Inflammatory macrophage treated with lipopolysaccharide for 4 hours (primary cell): ENCODE measurements at regions not wholly inside any gene's neighbourhood (a gene's known extent, or its start where the extent isn't known, plus 50 kb on each side); places are given as distances from the start of the nearest gene placed in this dataset.

Experiments
- DNase-seq: peaks from one replicate; pipeline ENCODE4 v3.0.0-alpha.2; 2020

DNA sequence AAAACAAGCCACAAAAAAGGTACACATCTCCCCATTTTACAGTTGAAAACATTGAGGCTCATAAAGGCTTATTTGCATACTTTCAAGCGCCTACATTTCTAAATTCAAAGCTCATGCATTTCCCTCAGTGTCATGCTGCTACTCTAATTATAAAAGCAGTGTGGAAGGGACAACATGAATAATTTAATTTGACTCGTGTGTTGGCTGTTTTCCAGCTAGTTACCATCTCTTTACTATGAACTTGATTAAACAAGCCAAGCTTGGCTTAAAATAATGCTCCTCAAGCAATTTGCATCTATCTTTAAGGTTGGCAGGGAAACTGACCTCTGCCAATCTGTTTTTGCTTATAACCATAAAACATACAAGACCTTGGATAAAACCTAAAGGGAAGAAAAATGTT, 252.5 kb upstream of the NEIL3 start:
- no peak for DNase-seq

DNA sequence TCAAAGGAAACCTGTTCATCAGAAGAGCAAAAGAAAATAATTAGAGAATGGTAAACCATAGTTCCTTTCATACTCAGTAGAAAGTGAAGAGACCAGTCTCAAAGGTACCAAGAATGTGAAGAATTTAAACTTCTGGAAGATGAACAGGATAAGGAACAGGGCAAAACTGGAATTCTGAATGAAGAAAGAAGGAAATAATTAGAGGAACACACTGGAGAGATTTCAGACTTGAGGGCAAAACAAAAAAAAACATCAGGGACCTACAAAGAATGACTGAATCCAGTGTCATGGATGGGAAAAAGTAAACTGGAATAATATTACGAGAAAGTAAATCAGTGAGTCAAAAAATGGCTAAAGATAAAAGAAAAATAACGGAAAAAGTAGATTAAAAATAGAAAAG, 245.6 kb upstream of the NEIL3 start:
- DNase-seq, result no peak

DNA sequence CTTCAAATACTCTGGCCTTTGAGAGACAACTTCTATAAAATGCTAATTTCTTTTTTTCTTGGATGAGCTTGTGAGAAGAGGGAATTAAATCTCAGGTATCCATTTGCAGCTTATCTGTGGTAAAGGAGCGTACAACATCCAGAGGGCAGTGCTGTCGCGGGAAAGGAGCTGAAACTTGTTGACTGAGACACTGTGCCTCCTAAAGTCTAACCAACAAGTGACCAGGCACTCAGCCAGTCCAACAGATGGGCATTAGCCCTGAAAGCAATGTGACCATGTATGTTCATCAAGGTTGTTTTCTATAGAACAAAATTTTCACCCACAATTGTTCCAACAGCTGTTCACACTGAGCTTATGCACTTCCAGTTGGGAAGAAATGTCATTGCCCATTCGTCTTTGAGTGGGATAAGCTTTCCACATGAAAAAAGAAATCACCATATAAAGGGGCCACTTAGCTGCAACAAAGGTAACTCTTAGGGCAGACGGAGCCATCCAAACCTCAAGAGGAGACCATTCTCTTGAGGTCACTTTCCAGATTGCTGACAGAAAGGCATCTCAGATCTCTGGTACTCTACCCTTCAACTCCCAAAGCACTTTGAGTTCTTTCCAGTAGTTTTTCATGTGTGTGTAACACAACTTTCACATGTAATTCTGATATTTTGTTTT, 244.8 kb upstream of the NEIL3 start:
- DNase-seq, result no peak

DNA sequence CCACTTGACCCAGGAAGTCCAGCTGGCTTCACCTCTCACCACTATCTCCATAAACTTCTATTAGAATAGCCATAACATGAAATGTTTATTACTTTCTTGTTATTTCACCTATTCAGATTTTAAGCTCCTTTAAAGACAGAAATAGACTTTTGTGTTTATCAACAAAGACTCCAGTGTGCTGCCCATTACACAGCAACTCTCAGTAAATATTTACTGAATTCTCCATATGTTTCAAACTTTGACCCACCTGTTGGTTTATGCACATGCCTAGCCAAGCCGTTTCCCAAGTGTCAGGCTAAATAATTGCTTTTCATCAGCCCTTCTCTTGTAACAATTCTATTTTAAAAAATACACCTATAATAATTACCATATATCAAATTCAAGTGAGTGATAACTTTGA, 242.9 kb upstream of the NEIL3 start:
- no peak for DNase-seq

DNA sequence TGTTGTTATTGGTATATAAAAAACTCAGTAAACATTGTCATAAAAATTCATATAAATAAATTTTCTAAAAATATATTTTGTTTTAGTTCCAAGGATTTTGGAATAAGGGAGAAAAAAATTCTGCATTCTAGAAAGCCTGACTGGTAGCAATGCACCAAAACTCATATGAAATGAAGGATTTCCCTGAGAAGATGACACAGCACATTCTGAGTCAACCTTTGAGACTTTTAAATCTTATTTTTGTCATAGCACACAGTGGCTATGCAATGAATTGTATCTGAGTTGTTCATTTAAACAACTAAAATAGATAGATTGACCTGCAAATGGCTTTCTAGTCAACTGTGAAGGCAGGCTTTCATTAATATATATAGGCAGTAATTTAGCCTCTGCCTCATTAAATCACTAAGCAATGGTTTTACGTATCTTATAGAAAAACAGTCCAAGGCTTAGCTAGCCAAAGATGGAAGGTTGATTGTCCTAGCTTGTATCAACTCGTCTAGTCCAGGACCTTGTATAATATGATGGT, 239.1 kb upstream of the NEIL3 start:
- no peak for DNase-seq

DNA sequence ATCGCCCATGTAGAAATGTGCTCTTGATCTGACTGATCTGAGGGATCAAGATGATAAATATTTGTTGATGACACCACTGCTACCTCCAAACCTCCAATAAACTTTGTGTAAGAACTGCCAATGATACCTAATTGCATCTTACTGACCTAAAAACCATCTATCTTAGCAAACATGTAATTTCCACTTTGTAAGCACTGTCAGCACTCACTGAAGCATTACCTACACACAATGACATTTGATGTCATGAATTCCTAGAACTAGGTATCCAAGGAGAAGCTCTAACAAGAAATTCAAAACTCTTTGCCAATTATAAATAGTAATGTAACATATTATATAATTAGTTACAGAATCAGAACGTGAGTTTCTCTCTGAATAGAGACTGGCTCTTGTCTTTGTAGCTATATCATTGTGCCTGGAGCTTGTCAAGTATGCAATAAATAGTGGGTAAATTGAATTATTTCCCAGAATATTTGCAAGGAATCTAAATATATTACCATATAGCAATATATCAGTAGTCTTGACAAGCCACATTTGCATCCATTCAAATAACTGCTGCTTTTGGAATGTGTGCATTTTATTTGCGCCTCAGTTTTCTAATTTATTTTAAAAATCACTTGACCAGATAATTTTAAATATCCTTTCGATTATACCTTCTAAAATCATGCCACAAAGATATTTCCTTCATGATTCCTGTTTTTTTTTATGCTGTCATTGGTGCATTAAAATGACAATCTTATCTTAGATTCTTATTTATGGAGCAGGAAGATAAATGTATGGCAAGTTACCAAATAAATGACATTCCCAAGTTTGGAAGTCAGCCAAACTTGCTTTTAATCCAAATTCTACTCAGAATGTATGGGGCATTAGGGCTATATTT, 232.3 kb upstream of the NEIL3 start:
- no peak for DNase-seq

DNA sequence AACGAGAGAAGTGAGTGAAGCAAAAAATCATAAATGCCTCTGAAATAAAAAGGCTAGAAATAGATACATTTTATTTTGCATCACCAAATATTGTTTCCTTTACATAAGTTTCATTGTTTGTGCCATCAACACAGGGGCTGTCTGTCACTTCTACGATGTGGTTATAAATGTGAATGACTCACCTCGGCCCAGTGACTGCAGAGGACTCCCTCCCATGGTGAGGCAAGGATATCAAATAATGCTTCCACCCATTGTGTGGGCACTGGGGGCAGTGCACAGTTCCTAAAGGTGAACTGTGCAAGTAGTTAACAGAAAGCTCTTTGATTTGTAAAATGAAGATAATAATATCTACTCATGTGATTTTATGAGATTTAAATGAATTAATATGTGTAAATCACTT, 230.3 kb upstream of the NEIL3 start:
- no peak for DNase-seq

DNA sequence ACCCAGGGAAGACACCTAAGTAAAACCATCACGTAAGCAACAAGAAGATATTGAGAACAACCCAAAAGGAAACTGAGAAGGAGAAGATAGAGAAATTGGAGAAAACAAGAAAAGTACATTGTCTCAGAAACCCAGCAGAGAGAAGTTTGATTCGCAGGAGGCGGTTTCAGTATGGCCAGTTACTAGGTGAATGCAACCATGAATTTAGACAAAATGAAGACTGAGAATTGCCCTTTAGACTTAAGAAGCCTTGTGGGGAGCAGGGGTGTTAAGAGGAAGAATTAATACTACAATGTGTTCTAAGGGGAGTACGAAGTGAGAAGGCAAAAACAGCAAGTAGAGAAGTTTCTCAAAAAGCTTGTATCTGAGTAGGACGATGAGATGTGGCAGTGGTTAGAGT, 229.3 kb upstream of the NEIL3 start:
- no peak for DNase-seq

DNA sequence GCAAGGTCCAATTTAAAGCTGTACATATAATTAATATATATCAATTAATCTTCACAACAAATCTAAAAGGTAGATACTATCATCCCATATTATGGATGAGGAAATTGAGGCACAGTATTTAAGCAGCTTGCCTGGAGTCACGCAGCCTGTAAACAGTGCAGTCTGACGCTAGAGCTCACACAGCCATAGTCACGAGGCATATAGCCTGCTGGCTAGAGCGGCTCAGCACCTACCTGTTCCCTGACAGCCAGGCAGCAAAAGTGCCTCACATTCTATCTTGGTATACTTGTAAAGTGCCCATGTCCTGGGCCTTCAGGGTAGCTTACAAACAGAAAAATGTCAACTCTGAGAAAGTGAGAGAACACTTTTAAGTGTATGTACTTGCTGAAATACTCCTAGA, 222.6 kb upstream of the NEIL3 start:
- DNase-seq, result no peak

DNA sequence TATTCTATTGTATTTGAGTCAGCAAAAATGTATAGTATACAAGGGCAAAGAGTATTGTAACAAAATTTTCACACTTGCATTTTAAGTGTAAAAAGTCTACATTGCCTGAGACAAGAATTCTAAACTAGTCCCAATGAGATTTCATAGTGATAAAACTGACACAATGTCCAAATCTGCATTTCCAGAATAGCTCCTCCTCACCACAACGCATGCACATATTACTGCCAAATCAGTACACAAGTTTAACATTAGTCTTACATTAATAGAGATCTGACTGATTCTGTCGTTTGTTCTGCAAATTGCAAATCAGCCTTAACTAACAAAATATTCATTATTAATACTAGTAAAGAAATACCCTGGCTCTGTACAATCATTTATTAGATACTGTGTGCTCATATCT, 222.2 kb upstream of the NEIL3 start:
- DNase-seq, result no peak

DNA sequence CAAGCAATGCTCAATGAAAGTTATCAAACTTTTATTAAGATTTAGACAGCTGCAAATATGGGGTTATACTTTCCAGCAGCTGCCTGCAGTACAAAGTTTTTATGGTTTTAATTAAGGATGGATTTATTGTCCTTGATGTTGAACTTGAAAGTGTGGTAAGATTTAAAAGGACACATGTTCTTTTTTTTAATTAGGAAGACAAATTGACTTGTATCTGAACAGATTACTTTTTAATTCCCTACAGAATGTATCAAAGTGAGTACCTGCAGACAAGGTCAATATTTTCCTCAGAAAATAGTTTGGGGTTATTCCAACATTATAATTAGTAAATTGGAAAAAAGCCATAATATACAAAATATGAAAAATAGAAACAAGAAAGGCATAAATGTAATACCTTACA, 218.2 kb upstream of the NEIL3 start:
- no peak for DNase-seq

DNA sequence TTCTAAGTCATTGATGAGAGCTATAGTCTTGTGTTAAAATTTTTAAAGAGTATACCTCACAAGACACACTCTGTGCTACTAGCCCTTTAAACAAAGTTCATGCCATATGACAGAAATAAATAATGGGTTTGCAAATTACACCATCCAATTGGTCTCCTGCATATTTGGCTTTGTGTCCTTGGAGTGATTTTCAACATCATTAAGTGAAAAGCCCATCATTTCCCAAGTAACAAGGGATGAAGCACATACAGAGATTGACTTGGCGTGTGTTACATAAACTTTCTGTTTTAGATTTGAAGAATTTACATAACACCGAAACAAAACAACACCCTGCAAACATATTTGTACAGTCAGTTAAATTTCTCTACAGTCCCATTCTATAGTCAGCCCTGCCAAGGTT, 216.9 kb upstream of the NEIL3 start:
- no peak for DNase-seq

DNA sequence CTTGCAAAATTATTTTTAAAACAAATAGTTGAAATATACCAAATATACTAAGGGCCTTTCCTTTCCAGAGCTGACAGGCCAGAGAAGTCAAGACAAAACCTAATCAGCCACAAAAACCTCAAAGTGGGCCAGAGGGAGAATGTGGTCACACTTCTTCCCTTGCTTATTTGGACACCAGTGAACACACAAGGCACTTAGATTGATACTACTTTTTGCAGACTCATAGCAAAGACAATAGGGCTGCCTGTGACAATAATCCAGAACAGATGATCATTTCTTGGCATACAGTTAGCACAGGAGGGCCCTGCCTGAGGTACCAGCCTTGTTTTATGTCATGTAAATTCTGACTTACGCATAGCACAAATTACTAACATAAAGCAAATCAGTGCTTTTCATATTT, 215.7 kb upstream of the NEIL3 start:
- DNase-seq, result no peak

DNA sequence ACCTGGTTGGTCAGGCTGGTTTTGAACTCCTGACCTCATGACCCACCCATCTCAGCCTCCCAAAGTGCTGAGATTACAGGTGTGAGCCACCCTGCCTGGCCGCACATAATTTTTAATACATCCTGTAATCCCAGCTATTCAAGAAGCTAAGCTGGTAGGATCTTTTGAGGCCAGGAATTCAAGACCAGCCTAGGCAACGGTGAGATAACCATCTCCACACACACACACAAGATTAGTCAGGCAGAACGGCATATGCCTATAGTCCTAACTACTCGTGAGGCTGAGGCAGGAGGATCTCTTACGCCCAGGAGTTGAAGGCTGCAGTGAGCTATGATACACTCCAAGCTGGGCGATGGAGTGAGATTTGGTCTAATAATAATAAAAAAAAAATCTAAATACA, 212.4 kb upstream of the NEIL3 start:
- no peak for DNase-seq

DNA sequence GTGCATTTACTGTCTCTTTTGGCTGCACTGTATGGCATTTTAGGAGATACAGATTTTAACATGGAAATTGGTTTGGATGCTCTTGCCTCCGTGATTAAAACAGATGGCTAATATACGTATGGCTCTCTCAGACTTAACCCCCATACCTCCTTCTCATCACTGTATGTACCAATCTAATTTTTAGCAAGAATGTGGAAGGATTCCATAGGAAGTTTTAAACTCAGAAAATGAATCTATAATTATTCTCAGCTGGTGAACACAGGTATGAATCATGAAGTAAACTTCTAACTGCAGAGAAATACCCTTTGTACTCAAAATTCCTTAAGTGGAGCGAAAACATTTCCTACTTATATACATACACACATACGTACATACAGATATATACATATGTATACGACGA, 210.5 kb upstream of the NEIL3 start:
- no peak for DNase-seq

DNA sequence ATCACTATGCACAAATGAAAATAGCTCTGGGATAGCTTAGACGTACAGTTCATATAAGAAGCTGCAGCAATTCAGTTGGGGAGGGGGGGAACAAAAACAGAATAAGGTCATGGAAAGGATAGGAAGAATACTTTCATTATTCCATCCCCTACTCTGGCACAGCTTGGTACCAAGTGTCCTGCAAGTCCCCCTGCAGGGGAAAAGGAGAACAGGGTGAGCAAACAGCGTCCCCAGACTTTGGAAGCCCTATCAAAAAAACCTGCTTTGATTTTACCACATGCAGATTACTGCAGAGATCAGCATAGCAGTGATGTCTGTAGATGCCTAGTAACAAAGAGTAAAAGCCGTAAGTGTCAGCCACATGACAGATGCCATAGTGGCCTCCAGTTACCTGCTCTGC, 209.4 kb upstream of the NEIL3 start:
- no peak for DNase-seq

DNA sequence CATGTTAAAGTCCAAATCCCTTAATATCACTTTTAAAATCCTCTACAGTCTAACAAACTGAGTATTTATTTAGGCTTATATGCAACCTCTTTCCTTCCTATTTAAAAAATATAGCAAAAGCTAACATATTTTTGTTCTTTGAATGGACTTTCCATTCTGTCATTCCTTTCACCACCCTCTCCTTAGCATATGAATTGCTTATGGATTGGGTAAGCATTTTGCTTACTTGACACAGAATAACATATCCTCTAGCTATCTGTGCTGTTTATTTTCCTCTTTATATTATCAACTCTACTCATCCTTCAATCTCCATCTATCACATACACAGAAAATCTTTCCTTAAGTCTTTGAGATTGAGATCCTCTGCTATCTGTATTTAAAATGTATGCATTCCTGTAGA, 206.1 kb upstream of the NEIL3 start:
- no peak for DNase-seq

DNA sequence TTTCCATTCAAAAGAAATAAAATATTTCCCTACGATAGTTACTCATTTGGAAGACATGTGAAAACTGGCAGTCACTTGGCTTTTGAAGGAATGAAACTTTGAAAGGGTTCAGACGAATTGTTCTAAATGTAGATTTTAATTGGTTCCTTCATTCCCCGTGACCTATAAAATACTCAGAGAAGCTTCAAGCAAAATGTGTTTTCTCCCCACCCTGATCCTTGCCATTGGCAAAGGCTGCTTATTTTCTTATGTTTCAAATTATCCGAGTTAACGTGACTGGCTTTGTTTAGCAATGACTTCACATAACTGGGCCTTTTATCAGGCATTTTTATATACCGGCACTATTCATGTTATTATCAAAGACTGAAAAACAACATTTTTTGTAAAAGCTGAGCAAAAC, 204.1 kb upstream of the NEIL3 start:
- no peak for DNase-seq

DNA sequence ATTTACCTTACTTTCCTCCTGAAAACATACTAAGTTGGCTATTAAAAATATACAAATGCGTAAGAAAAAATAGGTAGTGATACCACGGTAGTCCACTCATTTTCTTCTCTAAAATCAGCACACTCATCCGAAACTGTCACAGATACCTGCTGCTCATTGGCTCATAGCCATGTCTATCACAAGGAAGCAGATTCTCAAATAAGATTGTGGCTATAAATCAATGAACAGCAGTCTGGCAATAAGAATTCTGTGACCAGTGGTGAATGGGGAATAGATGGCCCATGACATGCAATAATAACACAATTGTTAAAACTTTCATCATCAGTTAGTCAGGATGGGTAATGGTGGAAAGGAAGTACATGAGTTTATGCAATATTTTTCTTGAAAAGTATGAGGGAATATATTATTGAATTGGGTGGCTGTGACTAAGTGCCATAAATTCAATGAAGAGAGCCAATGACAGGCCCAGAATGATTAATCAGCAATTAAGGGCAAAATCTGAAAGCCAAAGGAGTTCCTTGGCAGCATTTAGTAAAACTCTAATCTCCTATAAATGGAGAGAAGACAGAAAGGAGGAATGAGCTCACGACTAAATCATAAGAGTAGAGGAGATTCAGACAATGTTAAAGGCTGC, 202.3 kb upstream of the NEIL3 start:
- no peak for DNase-seq

DNA sequence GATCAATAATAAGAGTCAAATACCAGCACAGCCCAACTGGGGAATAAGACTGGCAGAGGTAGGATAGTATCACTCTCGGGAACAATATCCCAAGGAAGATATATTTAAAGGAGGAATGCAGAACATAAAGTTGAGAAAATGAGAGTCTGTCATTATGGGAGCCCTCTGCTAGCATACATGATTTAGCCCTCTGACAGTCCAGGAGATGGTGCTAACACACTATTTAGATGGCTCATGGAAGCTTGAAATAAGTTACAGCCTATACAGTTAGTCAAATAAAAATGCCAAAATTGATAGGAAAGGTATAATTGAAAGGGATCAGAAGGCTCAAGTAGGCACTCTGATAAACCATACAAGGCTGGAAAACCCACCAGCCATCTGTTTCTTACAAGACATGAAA, 201.0 kb upstream of the NEIL3 start:
- no peak for DNase-seq

DNA sequence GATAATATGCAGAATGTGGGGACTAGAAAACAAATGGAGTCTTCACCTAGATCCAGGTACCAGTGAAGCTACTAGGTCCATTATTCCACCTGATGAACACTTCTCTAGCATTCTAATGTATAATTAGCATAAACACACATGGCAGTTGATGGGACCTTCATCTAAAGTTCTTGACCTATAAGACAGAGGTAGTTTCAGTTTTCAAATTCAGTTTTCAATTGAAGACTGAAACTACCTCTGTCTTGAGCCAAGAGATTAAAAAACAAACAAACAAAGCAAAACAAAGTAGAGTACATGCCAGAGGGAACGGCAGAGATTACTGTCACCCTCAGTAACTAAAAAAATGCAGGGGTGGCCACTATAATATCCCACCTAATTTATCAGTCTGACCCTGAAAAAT, 199.9 kb upstream of the NEIL3 start:
- no peak for DNase-seq

DNA sequence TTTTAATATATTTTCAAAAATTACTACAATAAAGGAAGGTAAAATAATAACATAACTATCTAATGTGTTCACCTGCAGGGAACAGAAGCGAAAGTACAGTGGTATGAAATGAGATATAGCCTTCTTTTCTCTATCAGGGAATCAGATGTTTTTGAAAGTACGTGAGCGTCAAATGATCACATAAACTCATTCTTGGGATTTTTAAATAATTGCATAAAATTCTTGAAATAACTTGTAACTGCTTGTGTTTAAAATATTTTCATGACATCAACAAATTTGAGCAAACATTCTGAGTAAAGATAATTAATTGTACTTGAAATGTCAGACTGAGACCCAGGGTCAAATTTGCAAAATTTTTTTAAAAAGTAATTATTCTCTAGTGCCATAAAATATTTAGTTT, 193.5 kb upstream of the NEIL3 start:
- no peak for DNase-seq

DNA sequence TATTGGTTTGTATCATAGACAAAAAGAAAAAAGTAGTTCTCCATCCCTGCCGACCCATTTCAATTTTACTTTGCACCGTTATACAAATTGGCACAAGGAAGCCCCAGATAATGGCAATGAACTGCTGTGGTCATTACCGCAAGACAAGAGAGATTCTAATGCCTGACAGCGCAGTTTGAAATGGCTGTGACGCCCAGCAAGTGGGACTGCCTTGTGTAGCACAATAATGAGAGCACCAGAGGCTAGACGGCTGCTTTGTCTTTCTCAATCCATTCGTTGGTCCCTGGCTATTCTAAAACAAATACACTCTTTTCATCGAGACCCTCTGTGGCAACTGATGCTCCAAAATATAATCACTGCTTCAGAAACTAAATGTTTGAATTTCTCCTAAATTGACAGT, 192.4 kb upstream of the NEIL3 start:
- DNase-seq, result no peak

DNA sequence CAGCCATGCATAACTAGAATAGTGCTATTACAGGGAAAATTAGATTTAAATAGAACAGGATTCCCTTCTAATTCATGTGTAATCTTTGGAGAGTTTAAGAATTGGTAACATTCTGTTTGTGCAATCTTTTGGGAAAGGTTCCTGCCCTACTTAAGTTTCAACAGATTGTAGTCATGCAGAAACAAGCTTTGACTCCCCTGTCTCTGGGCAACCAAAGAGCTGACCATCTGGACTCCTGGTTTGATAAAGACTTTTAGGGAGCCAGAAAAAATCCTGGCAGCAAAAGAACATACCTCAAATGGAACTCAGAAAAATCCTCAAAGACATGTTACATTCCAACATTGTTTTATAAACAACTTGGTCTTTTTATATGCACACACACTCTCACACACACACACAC, 191.1 kb upstream of the NEIL3 start:
- DNase-seq, result no peak
